ENCODE measurements at regions not wholly inside any gene's neighbourhood (a gene's known extent, or its start where the extent isn't known, plus 50 kb on each side); places are given as distances from the start of the nearest gene placed in this dataset.
A peak's percentile ranks its signal among the peaks of the same experiment; 100 is the strongest.
"Not testable (repeated sequence)": the region's sequence is repeated elsewhere in the genome, so short reads cannot be mapped to it uniquely, and the experiment has no call there.

GRCh38 chrX:27087176-27087575 is 376.0 kb downstream of the PPP4R3C start:
- H3K36me3 ChIP-seq (ENCODE audit: control insufficient read depth in 3 of 3, insufficient read depth in 2 of 3, low read depth in 1 of 3, low read length in 3 of 3); H3K4me3 ChIP-seq (ENCODE audit: low read depth in 1 of 3, low read length in 3 of 3); FAIRE-seq; H3K4me1 ChIP-seq (ENCODE audit: control insufficient read depth in 3 of 3, insufficient read depth in 2 of 3, low read depth in 1 of 3, low read length in 2 of 3); H3K27ac ChIP-seq (ENCODE audit: low read depth in 1 of 3, low read length in 2 of 3); H3K27me3 ChIP-seq (ENCODE audit: control insufficient read depth in 3 of 3, insufficient read depth in 3 of 3, low read length in 3 of 3); H3K9me3 ChIP-seq (ENCODE audit: control insufficient read depth in 2 of 2, insufficient read depth in 1 of 2, low read depth in 1 of 2, low read length in 1 of 2); DNase-seq: not testable (repeated sequence)
- 78 to 84% (median 81%) methylated on average over 11 of the region's 11 CpGs for WGBS, 3 donors

DNA sequence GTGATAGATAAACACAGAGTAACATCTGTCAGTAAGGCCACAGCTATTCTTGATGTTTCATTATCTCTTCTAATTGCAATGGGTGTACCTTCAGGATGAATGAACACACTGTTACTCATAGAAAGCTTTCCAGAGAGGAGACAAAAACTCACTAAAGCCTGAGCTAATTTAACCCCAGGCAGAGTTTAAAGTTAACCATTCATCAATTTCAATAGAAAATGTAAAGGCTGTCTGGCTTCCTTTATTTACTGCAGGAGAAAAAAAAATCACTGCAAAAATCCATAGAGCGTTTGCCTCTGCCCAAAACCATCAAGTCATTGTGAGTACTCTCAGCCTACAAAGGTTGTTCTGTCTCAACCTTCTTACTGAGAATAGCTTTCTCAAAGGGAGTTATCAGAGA is 376.9 kb downstream of the PPP4R3C start:
- 56 to 68% (median 58%) methylated on average over 1 of the region's 1 CpG for WGBS, 3 donors
- FAIRE-seq (no peak), DNase-seq (no peak)
- no peaks in the 10 kb centered on the region for H3K9me3 ChIP-seq (ENCODE audit: control insufficient read depth in 2 of 2, insufficient read depth in 1 of 2, low read depth in 1 of 2, low read length in 1 of 2)
- no peaks in the 10 kb centered on the region for H3K27me3 ChIP-seq (ENCODE audit: control insufficient read depth in 3 of 3, insufficient read depth in 3 of 3, low read length in 3 of 3)
- no peaks in the 10 kb centered on the region for H3K36me3 ChIP-seq (ENCODE audit: control insufficient read depth in 3 of 3, insufficient read depth in 2 of 3, low read depth in 1 of 3, low read length in 3 of 3)
- no peak overlapping the region for H3K4me3 ChIP-seq (ENCODE audit: low read depth in 1 of 3, low read length in 3 of 3)
- H3K4me1 ChIP-seq (ENCODE audit: control insufficient read depth in 3 of 3, insufficient read depth in 2 of 3, low read depth in 1 of 3, low read length in 2 of 3), result no peaks in the 10 kb centered on the region
- H3K27ac ChIP-seq (ENCODE audit: low read depth in 1 of 3, low read length in 2 of 3), result no peak overlapping the region

DNA sequence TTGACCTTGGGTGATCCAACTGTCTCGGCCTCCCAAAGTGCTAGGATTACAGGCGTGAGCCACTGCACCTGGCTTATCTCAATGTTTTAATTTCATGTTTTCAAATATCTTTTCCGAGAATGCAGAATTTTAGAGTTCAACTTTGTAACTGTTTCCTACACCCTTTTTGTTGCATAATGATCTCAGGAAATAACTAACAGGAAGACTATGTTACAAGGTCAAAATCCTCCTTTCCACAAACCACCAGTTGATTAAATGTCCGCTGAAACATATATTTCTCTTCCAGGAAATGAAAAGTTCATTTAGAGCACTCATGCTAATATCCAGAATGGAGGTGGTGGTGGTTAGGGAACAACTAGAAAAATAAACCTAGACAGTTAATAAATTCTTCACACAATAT is 377.8 kb downstream of the PPP4R3C start:
- WGBS, 3 donors, result 70 to 86% (median 78%) methylated on average over 4 of the region's 4 CpGs

DNA sequence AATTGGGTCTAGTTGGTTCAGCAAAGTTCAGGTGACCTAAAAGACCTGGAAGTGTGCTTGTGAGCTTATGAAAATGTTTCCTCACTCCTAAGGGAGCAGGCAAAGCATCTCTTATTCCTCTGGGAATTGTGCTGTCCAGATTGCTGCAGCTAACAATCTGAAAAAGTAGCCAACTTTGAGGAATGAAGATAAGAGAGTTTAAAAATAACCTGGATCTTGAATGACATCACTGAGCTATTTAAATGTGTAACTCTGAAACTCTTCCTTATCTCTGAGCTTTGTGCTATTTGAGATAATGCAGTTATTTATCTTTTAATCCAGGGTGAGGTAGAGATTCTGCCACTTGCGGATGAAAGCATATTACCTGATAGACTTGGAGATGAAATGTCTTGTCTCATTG is 384.8 kb downstream of the PPP4R3C start:
- H3K9me3 ChIP-seq (ENCODE audit: control insufficient read depth in 2 of 2, insufficient read depth in 1 of 2, low read depth in 1 of 2, low read length in 1 of 2), result peaks cover 0 to 3% of the 10 kb centered on the region in 2 donors
- FAIRE-seq, result no peak

More for the DNA sequence above, 377.8 kb downstream of the PPP4R3C start:
- Histone ChIP-seq H3K27ac (ENCODE audit: low read depth in 1 of 3, low read length in 2 of 3) (no peak overlapping the region), H3K27me3 (ENCODE audit: control insufficient read depth in 3 of 3, insufficient read depth in 3 of 3, low read length in 3 of 3) (no peaks in the 10 kb centered on the region), H3K4me1 (ENCODE audit: control insufficient read depth in 3 of 3, insufficient read depth in 2 of 3, low read depth in 1 of 3, low read length in 2 of 3) (no peaks in the 10 kb centered on the region), H3K36me3 (ENCODE audit: control insufficient read depth in 3 of 3, insufficient read depth in 2 of 3, low read depth in 1 of 3, low read length in 3 of 3) (no peaks in the 10 kb centered on the region), H3K4me3 (ENCODE audit: low read depth in 1 of 3, low read length in 3 of 3) (no peak overlapping the region), H3K9me3 (ENCODE audit: control insufficient read depth in 2 of 2, insufficient read depth in 1 of 2, low read depth in 1 of 2, low read length in 1 of 2) (no peaks in the 10 kb centered on the region)
- DNase-seq, result no peak
- FAIRE-seq, result no peak

DNA sequence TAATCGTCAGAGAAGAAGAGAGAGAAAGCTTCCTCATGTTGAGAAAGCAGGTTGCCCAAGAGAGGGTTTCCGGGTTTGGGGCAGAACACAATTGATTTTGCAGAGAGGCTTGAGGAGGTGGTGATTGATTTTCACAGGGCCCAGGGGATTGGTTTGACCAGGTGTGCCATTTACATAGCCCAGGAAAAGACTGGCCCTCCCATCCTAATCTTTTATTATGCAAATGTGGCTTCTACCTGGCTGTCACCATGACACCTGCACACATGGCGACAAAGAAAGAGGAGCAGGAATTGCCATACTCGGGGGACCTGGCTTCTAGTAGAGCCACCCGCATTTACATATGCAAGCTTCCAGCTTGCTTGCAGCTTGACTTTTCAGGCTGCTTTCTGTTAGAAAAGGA is 405.3 kb downstream of the PPP4R3C start:
- FAIRE-seq, result no peak
- no peaks in the 10 kb centered on the region for H3K36me3 ChIP-seq (ENCODE audit: control insufficient read depth in 3 of 3, insufficient read depth in 2 of 3, low read depth in 1 of 3, low read length in 3 of 3)
- no peaks in the 10 kb centered on the region for H3K9me3 ChIP-seq (ENCODE audit: control insufficient read depth in 2 of 2, insufficient read depth in 1 of 2, low read depth in 1 of 2, low read length in 1 of 2)
- DNase-seq, result no peak
- no peaks in the 10 kb centered on the region for H3K27me3 ChIP-seq (ENCODE audit: control insufficient read depth in 3 of 3, insufficient read depth in 3 of 3, low read length in 3 of 3)
- H3K4me3 ChIP-seq (ENCODE audit: low read depth in 1 of 3, low read length in 3 of 3), result no peak overlapping the region
- no peaks in the 10 kb centered on the region for H3K4me1 ChIP-seq (ENCODE audit: control insufficient read depth in 3 of 3, insufficient read depth in 2 of 3, low read depth in 1 of 3, low read length in 2 of 3)
- no peak overlapping the region for H3K27ac ChIP-seq (ENCODE audit: low read depth in 1 of 3, low read length in 2 of 3)
- WGBS, 3 donors, result 77 to 82% (median 81%) methylated on average over 5 of the region's 5 CpGs

More for the DNA sequence above, 384.8 kb downstream of the PPP4R3C start:
- 19 to 76% (median 52%) methylated on average over 1 of the region's 1 CpG for WGBS, 3 donors
- Histone ChIP-seq H3K36me3 (ENCODE audit: control insufficient read depth in 3 of 3, insufficient read depth in 2 of 3, low read depth in 1 of 3, low read length in 3 of 3) (no peaks in the 10 kb centered on the region), H3K27me3 (ENCODE audit: control insufficient read depth in 3 of 3, insufficient read depth in 3 of 3, low read length in 3 of 3) (no peaks in the 10 kb centered on the region), H3K4me3 (ENCODE audit: low read depth in 1 of 3, low read length in 3 of 3) (no peak overlapping the region), H3K27ac (ENCODE audit: low read depth in 1 of 3, low read length in 2 of 3) (no peak overlapping the region), H3K4me1 (ENCODE audit: control insufficient read depth in 3 of 3, insufficient read depth in 2 of 3, low read depth in 1 of 3, low read length in 2 of 3) (no peaks in the 10 kb centered on the region)
- DNase-seq, result no peak

DNA sequence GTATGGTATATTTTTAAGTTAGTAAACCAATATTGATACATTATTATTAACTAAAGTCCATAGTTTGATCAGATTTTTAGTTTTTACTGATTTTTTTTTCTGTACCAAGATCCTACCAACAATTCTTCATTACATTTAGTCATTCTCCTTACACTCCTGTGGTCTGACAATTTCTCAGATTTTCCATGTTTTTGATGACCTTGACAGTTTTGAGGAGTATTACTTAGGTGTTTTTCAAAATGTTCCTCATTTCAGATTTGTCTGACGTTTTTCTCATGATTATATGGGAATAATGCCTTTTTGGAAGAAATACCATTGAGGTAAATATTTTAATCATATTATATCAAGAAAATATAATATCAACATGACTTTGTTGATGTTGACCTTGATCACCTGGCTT is 423.8 kb downstream of the PPP4R3C start:
- H3K9me3 ChIP-seq (ENCODE audit: control insufficient read depth in 2 of 2, insufficient read depth in 1 of 2, low read depth in 1 of 2, low read length in 1 of 2), result no peaks in the 10 kb centered on the region
- H3K4me1 ChIP-seq (ENCODE audit: control insufficient read depth in 3 of 3, insufficient read depth in 2 of 3, low read depth in 1 of 3, low read length in 2 of 3), result no peaks in the 10 kb centered on the region
- no peak overlapping the region for H3K27ac ChIP-seq (ENCODE audit: low read depth in 1 of 3, low read length in 2 of 3)
- no peak overlapping the region for H3K4me3 ChIP-seq (ENCODE audit: low read depth in 1 of 3, low read length in 3 of 3)
- FAIRE-seq (no peak), DNase-seq (no peak)
- H3K27me3 ChIP-seq (ENCODE audit: control insufficient read depth in 3 of 3, insufficient read depth in 3 of 3, low read length in 3 of 3), result no peaks in the 10 kb centered on the region
- no peaks in the 10 kb centered on the region for H3K36me3 ChIP-seq (ENCODE audit: control insufficient read depth in 3 of 3, insufficient read depth in 2 of 3, low read depth in 1 of 3, low read length in 3 of 3)
- 19 to 61% (median 48%) methylated on average over 1 of the region's 1 CpG for WGBS, 3 donors

GRCh38 chrX:27008486-27008885 is 454.7 kb downstream of the PPP4R3C start:
- no peak overlapping the region for H3K4me3 ChIP-seq (ENCODE audit: low read depth in 1 of 3, low read length in 3 of 3)
- no peak for FAIRE-seq
- H3K27me3 ChIP-seq (ENCODE audit: control insufficient read depth in 3 of 3, insufficient read depth in 3 of 3, low read length in 3 of 3), result no peaks in the 10 kb centered on the region
- H3K36me3 ChIP-seq (ENCODE audit: control insufficient read depth in 3 of 3, insufficient read depth in 2 of 3, low read depth in 1 of 3, low read length in 3 of 3), result no peaks in the 10 kb centered on the region
- no peak overlapping the region for H3K27ac ChIP-seq (ENCODE audit: low read depth in 1 of 3, low read length in 2 of 3)
- DNase-seq, result no peak
- H3K4me1 ChIP-seq (ENCODE audit: control insufficient read depth in 3 of 3, insufficient read depth in 2 of 3, low read depth in 1 of 3, low read length in 2 of 3), result no peaks in the 10 kb centered on the region
- WGBS, 3 donors, result 59 to 74% (median 60%) methylated on average over 5 of the region's 5 CpGs
- H3K9me3 ChIP-seq (ENCODE audit: control insufficient read depth in 2 of 2, insufficient read depth in 1 of 2, low read depth in 1 of 2, low read length in 1 of 2), result no peaks in the 10 kb centered on the region

DNA sequence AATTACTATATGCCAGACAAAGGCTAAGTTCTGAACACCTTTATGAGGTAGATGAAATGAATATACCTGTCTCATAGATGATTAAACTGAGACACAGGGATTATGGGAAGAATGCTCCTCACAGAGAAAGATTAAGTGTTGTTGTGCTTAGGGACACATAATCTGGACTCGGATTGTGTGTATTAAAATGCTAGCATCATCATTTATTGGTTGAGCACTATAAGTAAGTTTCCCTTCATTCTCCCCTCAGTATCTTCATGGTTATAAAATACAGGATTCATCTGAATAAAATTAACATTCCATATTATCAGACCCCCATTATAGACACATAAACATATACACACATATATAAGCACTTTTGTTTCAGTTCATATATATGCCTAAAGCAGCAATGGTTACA is 463.5 kb downstream of the PPP4R3C start:
- H3K36me3 ChIP-seq (ENCODE audit: control insufficient read depth in 3 of 3, insufficient read depth in 2 of 3, low read depth in 1 of 3, low read length in 3 of 3), result no peaks in the 10 kb centered on the region
- peak; percentile 19 for FAIRE-seq
- DNase-seq, result no peak
- 66 to 83% (median 70%) methylated on average over 1 of the region's 1 CpG for WGBS, 3 donors
- no peaks in the 10 kb centered on the region for H3K27me3 ChIP-seq (ENCODE audit: control insufficient read depth in 3 of 3, insufficient read depth in 3 of 3, low read length in 3 of 3)
- no peak overlapping the region for H3K27ac ChIP-seq (ENCODE audit: low read depth in 1 of 3, low read length in 2 of 3)
- H3K4me3 ChIP-seq (ENCODE audit: low read depth in 1 of 3, low read length in 3 of 3), result no peak overlapping the region
- H3K4me1 ChIP-seq (ENCODE audit: control insufficient read depth in 3 of 3, insufficient read depth in 2 of 3, low read depth in 1 of 3, low read length in 2 of 3), result no peaks in the 10 kb centered on the region
- H3K9me3 ChIP-seq (ENCODE audit: control insufficient read depth in 2 of 2, insufficient read depth in 1 of 2, low read depth in 1 of 2, low read length in 1 of 2), result no peaks in the 10 kb centered on the region

DNA sequence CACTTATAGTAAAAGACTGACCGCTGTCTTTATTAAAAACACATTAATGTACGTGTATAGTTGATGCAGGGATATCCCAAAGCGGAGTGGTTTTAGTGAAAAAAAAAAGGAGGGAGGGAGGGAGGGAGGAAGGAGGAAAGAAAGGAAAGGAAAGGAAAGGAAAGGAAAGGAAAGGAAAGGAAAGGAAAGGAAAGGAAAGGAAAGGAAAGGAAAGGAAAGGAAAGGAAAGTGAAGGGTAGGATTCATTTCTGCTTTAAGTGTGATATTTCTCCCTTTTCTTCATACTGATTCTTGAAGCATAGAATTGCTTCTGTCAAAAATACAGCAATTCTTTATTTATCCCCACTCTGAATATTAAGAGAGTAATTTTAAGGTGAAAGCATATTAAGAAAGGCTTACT is 504.9 kb downstream of the PPP4R3C start:
- Histone ChIP-seq H3K27me3 (ENCODE audit: control insufficient read depth in 3 of 3, insufficient read depth in 3 of 3, low read length in 3 of 3) (no peaks in the 10 kb centered on the region), H3K9me3 (ENCODE audit: control insufficient read depth in 2 of 2, insufficient read depth in 1 of 2, low read depth in 1 of 2, low read length in 1 of 2) (no peaks in the 10 kb centered on the region), H3K36me3 (ENCODE audit: control insufficient read depth in 3 of 3, insufficient read depth in 2 of 3, low read depth in 1 of 3, low read length in 3 of 3) (no peaks in the 10 kb centered on the region), H3K27ac (ENCODE audit: low read depth in 1 of 3, low read length in 2 of 3) (no peak overlapping the region), H3K4me1 (ENCODE audit: control insufficient read depth in 3 of 3, insufficient read depth in 2 of 3, low read depth in 1 of 3, low read length in 2 of 3) (no peaks in the 10 kb centered on the region), H3K4me3 (ENCODE audit: low read depth in 1 of 3, low read length in 3 of 3) (no peak overlapping the region)
- WGBS, 3 donors, result 64 to 89% (median 76%) methylated on average over 3 of the region's 3 CpGs
- DNase-seq (no peak), FAIRE-seq (no peak)
